Gastroesophageal sphincter (tissue), 4 donors: ENCODE measurements at regions not wholly inside any gene's neighbourhood (a gene's known extent, or its start where the extent isn't known, plus 50 kb on each side); places are given as distances from the start of the nearest gene placed in this dataset.
"Not testable (repeated sequence)": the region's sequence is repeated elsewhere in the genome, so short reads cannot be mapped to it uniquely, and the experiment has no call there.

Experiments used
- ATAC-seq: fragments of 150-250 bp; one replicate; pipeline ENCODE4 v1.9.1; 2016; ENCODE audit warnings: mild to moderate bottlenecking, moderate library complexity
- H3K27ac ChIP-seq, 4 donors: fragments of 200-600 bp; sonication (generic) in 3 of 4; 1 replicate in 3 of 4; 2 replicates in 1 of 4; pipeline ENCODE4 v1.5.1; 2016 to 2019
- H3K27me3 ChIP-seq: fragments of 200-600 bp; sonication (generic); one replicate; pipeline ENCODE4 v1.5.1; 2019
- H3K36me3 ChIP-seq, 2 donors: fragments of 200-600 bp; sonication (generic); one replicate each; pipeline ENCODE4 v1.5.1; 2019; ENCODE audit warnings: control low read depth in 1 of 2
- H3K4me1 ChIP-seq, 3 donors: fragments of 200-600 bp; sonication (generic); 1 replicate in 2 of 3; 2 replicates in 1 of 3; pipeline ENCODE4 v1.5.1; 2016 to 2019; ENCODE audit warnings: control low read depth in 2 of 3
- H3K4me3 ChIP-seq, 2 donors: fragments of 200-600 bp; sonication (generic); one replicate each; pipeline ENCODE4 v1.5.1; 2019; ENCODE audit warnings: mild to moderate bottlenecking in 1 of 2, moderate library complexity in 1 of 2
- H3K9me3 ChIP-seq, 3 donors: fragments of 200-600 bp; sonication (generic); one replicate each; pipeline ENCODE4 v1.5.1; 2017 to 2019; ENCODE audit warnings: control low read depth in 2 of 3
- EP300 ChIP-seq: sonication (generic); formaldehyde crosslinking; IDR thresholded peaks from one replicate; pipeline ENCODE4 v1.6.1; 2017; ENCODE audit warnings: antibody characterized with exemption, mild to moderate bottlenecking
- POLR2A ChIP-seq, 2 donors: fragments of 450-650 bp; IDR thresholded peaks; one replicate each; pipeline ENCODE4 v1.6.1; 2017; ENCODE audit warnings: antibody characterized with exemption in 2 of 2, mild to moderate bottlenecking in 2 of 2, moderate library complexity in 1 of 2
- POLR2AphosphoS5 ChIP-seq: sonication (generic); formaldehyde crosslinking; IDR thresholded peaks from one replicate; pipeline ENCODE4 v1.6.1; 2017; ENCODE audit warnings: antibody characterized with exemption
- WGBS, 2 donors: methylation state at CpG; one replicate each; pipeline ENCODE4 v1.1.5; 2018; ENCODE audit warnings: low coverage in 1 of 2; 5-methylcytosine and 5-hydroxymethylcytosine counted together
- TF ChIP-seq, protein P1 (sequence below), 4 experiments: fragments of 200-600 bp in 2 of 4; fragments of 450-650 bp in 2 of 4; sonication (generic) in 1 of 4; IDR thresholded peaks; one replicate each; pipeline ENCODE4 v1.5.1; 2017 to 2019; ENCODE audit warnings: antibody characterized with exemption in 4 of 4, mild to moderate bottlenecking in 2 of 4, moderate library complexity in 2 of 4

DNA sequence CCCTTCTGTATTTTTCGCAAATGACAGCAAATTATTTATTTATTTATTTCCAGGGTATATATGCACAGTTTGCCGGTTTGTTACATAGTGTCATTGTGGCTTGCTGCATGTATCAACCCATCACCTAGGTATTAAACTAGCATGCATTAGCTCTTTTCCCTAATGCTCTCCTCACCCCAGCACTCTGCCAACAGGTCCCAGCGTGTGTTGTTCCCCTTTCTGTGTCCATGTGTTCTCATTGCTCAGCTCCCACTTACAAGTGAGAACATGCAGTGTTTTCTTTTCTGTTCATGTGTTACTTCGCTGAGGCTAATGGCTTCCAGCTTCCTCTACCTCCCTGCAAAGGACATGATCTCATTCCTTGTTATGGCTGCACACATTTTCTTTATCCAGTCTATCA, 592.3 kb downstream of the TRIB2 start:
- ATAC-seq = no peak
- Histone ChIP-seq H3K27ac (no peak overlapping the region), H3K4me1 (no peaks in the 10 kb centered on the region), H3K4me3 (no peak overlapping the region), H3K27me3 (no peaks in the 10 kb centered on the region), H3K9me3 (peaks cover 0 to 13% (median 0%) of the 10 kb centered on the region in 3 donors), H3K36me3 (no peaks in the 10 kb centered on the region)
- TF ChIP-seq POLR2AphosphoS5 (no peak), POLR2A (IDR thresholded peaks at IDR 0.05) (no peak), EP300 (no peak)
- TF ChIP-seq, protein P1, sequence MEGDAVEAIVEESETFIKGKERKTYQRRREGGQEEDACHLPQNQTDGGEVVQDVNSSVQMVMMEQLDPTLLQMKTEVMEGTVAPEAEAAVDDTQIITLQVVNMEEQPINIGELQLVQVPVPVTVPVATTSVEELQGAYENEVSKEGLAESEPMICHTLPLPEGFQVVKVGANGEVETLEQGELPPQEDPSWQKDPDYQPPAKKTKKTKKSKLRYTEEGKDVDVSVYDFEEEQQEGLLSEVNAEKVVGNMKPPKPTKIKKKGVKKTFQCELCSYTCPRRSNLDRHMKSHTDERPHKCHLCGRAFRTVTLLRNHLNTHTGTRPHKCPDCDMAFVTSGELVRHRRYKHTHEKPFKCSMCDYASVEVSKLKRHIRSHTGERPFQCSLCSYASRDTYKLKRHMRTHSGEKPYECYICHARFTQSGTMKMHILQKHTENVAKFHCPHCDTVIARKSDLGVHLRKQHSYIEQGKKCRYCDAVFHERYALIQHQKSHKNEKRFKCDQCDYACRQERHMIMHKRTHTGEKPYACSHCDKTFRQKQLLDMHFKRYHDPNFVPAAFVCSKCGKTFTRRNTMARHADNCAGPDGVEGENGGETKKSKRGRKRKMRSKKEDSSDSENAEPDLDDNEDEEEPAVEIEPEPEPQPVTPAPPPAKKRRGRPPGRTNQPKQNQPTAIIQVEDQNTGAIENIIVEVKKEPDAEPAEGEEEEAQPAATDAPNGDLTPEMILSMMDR (IDR thresholded peaks at IDR 0.05) = no peak
- WGBS, 2 donors = 72 to 85% methylated on average over 4 of the region's 4 CpGs

DNA sequence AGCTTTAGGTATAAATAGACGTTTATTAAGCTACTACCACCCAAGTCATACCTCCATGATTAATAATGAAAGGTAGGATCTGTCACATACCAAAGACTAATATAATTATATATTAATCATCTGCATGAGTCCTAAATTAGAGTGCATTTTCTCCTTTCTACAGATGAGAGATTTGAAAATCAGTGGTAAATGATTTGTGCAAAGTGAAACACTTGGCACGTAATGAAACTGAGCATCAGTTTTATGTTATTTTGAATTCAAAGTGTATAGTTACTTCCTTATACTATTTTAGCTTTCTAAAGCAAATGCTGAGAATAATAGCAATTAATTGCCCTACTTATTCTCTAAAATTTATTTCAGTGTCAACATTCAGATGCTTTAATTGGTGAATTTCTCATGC, 615.3 kb downstream of the TRIB2 start:
- TF ChIP-seq POLR2A (IDR thresholded peaks at IDR 0.05) (no peak), POLR2AphosphoS5 (no peak), EP300 (no peak)
- TF ChIP-seq, protein P1 (IDR thresholded peaks at IDR 0.05) = no peak
- H3K27ac ChIP-seq = no peak overlapping the region
- H3K4me3 ChIP-seq = no peak overlapping the region
- ATAC-seq = no peak
- WGBS, 2 donors = 41 to 50% methylated on average over 2 of the region's 2 CpGs
- no peaks in the 10 kb centered on the region for H3K36me3 ChIP-seq
- H3K4me1 ChIP-seq = no peaks in the 10 kb centered on the region
- no peaks in the 10 kb centered on the region for H3K27me3 ChIP-seq
- H3K9me3 ChIP-seq = no peaks in the 10 kb centered on the region

DNA sequence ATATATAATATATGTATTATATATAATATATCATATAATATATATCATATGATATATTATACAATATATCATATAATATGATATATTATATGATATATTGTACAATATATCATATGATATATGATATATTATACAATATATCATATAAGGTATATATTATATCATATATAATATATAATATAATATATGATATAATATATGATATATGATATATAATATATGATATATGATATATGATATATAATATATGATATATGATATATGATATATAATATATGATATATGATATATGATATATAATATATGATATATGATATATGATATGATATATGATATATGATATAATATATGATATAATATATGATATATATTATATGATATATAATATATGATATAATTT, 617.3 kb downstream of the TRIB2 start:
- not testable (repeated sequence) for ATAC-seq, H3K36me3 ChIP-seq, H3K27ac ChIP-seq, H3K27me3 ChIP-seq, H3K9me3 ChIP-seq, H3K4me1 ChIP-seq, H3K4me3 ChIP-seq

DNA sequence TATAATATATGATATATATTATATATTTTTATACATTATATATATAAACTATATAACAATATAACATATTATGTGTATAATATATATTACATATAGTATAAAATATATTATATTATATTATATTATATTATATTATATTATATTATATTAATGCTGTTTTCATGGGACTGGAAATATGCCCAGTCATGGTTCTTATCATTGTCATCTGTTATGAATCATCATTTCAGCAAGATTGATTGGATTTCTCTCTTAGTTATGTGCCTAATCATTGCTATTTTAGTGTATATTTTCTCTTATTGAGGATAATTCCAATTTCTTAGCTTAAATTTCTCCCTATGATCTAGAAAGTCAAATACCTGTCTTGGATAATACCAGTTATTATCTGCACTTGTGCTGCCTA, 617.8 kb downstream of the TRIB2 start:
- no peak overlapping the region for H3K27ac ChIP-seq
- TF ChIP-seq POLR2AphosphoS5 (no peak), EP300 (no peak), POLR2A (IDR thresholded peaks at IDR 0.05) (no peak)
- TF ChIP-seq, protein P1 (IDR thresholded peaks at IDR 0.05) = no peak
- no peak for ATAC-seq
- H3K9me3 ChIP-seq = no peaks in the 10 kb centered on the region
- no peaks in the 10 kb centered on the region for H3K4me1 ChIP-seq
- no peak overlapping the region for H3K4me3 ChIP-seq
- no peaks in the 10 kb centered on the region for H3K36me3 ChIP-seq
- no peaks in the 10 kb centered on the region for H3K27me3 ChIP-seq

DNA sequence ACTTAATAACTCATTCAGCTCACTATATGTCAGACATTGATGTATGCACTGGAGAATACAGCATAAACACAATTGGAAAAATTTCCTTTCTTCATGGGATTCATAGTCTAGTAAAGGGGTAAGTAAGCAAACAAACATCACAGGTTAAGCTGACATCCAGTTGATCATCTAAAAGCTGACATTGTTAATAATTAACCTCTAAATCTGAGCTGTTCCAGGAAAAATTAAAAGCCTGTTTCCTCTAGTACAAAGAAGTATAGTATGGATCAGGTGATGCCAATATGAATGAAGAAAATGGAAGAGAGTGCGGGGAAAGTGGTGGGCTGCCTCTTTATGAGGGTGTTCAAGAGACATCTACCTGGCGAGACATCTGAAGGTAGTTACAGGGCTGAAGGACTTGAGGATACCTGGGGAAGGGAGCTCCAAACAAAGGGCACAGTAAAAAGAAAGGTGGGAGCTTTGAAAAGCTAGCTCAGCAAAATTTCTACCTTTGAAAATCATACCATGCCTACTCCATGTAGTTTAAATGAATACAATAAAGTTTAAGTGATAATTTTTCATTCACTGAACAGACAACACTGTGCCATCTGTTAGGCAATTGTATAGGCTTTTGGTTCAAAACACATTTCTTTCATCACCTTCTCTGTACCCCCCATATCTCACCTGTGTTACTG, 619.3 kb downstream of the TRIB2 start:
- H3K27me3 ChIP-seq = no peaks in the 10 kb centered on the region
- WGBS, 2 donors = 88 to 100% methylated on average over 1 to 2 of the region's 2 CpGs
- TF ChIP-seq, protein P1 (IDR thresholded peaks at IDR 0.05) = no peak
- no peaks in the 10 kb centered on the region for H3K4me1 ChIP-seq
- no peaks in the 10 kb centered on the region for H3K9me3 ChIP-seq
- no peaks in the 10 kb centered on the region for H3K36me3 ChIP-seq
- no peak overlapping the region for H3K27ac ChIP-seq
- ATAC-seq = no peak
- H3K4me3 ChIP-seq = no peak overlapping the region

DNA sequence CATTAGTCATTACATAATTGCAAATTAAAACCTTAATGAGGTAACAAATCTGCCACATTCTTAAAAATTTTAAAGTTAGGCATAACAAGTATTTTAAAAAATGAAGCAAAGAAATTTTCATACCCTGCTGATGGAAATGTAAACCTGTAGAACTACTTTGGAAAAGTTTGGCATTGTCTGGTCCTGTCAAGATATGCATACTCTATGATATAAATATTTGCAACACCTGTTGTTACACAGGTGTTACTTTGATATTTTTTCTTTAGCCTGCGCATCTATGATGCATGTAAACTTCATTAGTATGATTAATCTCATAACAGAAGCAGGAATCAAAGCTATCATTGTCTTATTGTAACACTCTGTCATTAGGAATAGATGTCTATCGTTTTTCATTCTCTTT, 634.3 kb downstream of the TRIB2 start:
- no peaks in the 10 kb centered on the region for H3K27me3 ChIP-seq
- H3K4me3 ChIP-seq = no peak overlapping the region
- H3K4me1 ChIP-seq = no peaks in the 10 kb centered on the region
- no peaks in the 10 kb centered on the region for H3K36me3 ChIP-seq
- no peak for TF ChIP-seq POLR2A (IDR thresholded peaks at IDR 0.05)
- no peak for TF ChIP-seq EP300
- TF ChIP-seq, protein P1 (IDR thresholded peaks at IDR 0.05) = no peak
- 67 to 83% methylated on average over 2 of the region's 2 CpGs for WGBS, 2 donors
- no peak for ATAC-seq
- H3K27ac ChIP-seq = no peak overlapping the region
- no peaks in the 10 kb centered on the region for H3K9me3 ChIP-seq
